NCI-H2227 (cell line): ENCODE measurements at regions not wholly inside any gene's neighbourhood (a gene's known extent, or its start where the extent isn't known, plus 50 kb on each side); places are given as distances from the start of the nearest gene placed in this dataset.
A peak's percentile ranks its signal among the peaks of the same experiment; 100 is the strongest.
"Not testable (repeated sequence)": the region's sequence is repeated elsewhere in the genome, so short reads cannot be mapped to it uniquely, and the experiment has no call there.

Experiments
- DNase-seq: peaks from one replicate; lab custom pipeline; 2025; ENCODE audit not compliant: unreplicated experiment; lab: John Stamatoyannopoulos, UW

DNA sequence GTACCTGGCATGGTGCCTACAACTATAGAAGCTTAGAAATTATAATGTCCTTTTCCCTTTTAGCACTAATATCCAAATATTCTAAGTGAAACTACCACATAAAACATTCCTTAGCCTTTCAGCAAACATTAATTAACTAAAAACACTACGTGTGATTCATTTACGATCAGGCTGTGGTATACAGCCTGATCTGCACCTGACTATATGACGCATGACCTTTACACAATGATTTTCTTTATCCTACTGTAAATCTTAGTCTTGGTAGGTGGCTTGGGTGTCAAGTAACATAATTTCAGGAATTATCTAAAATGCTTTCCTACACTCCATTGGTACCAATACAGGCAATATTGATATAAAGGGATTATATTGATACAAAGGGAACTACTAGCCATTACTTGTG is 686.7 kb downstream of the DTWD2 start:
- no peak for DNase-seq

- DNase-seq = no peak
These were observed 693.3 kb downstream of the DTWD2 start for GRCh38 chr5:118295045-118295444.

GRCh38 chr5:118293378-118293777 is 695.0 kb downstream of the DTWD2 start:
- no peak for DNase-seq

DNA sequence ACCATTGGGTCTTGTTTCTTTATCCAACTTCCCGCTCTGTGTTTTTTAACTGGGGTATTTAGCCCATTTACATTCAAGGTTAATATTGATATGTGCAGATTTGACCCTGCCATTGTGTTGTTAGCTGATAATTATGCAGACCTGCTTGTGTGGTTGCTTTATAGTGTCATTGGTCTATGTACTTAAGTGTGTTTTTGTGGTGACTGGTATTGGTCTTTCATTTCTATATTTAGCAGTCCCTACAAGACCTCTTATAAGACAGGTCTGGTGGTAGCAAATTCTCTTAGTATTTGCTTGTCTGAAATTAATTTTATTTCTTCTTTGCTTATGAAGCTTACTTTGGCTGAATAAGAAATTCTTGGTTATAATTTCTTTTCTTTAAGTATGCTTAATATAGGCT is 698.1 kb downstream of the DTWD2 start:
- DNase-seq = no peak

DNA sequence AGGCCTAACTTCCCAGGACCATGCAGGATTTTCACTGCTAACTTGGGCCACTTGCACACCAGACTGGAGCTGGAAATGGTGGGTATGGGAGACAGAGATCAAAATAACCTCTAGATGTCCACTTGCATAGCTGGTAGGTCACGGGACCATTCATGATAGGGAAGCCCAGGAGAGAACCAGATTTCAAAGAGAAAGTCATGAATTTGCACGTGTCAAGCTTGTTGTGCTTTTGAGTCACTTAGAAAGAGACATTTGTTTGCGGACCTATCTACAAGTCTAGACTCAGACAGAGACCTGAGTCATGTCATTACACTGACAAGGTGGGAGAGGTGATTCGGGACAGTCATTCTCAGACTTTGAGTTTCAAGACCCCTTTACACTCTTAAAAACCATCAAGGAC is 704.1 kb downstream of the DTWD2 start:
- not testable (repeated sequence) for DNase-seq

- not testable (repeated sequence) for DNase-seq
These were observed 705.8 kb downstream of the DTWD2 start for GRCh38 chr5:118282480-118283038.

DNA sequence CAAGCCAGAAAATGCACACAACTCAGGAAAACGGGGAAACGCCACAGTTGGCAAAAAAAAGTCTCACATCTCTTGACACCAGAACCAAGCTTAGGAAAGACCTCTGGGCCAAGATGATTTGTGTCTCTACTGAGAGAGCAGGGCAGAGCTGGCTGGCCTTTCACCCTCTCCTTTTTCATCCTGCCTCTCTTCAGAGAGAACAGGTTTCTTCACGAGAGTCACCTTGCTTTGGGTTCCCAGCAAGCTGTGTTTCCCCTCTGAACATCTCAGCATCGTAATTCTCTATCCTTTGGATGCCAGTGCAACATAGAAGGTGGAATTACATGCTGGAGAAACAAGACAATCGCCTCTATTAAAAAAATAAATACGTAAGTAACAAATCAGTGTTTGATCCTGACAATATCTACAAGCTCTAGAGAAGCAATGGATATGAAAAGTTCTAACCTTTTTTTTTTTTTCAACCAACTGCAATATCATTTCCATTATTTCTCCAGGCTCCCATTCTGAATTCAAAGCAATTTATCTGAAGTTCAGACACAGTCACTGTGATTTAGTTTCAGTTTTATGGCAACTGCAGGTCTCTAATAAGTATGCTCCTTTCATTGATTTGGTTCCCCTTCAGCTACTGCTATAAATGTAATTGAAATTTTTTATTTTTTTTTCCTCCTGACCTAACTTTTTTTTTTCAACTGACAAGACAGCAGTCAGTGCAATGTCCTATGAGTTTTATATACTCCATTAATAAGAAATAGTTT is 708.6 kb downstream of the DTWD2 start:
- DNase-seq = peak; percentile 10

DNA sequence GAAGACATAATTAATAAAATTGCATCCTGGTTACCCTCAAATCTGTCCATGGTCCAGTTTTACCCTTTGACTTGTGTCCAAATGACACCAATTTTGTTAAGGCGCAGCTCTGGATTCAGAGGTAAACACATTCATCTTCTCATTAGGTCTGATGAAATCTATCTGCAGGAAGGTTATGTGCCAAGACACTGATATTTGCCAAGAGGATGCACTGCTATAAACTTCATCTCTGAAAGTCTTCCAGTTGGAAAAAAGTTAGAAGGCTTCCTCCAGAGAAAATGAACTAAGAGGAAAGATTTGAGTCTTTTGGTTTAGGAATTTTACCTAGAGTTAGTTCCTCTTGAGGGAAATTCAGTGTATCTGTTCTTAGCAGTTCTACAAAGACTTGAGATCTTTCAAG is 717.8 kb downstream of the DTWD2 start:
- DNase-seq = no peak

DNA sequence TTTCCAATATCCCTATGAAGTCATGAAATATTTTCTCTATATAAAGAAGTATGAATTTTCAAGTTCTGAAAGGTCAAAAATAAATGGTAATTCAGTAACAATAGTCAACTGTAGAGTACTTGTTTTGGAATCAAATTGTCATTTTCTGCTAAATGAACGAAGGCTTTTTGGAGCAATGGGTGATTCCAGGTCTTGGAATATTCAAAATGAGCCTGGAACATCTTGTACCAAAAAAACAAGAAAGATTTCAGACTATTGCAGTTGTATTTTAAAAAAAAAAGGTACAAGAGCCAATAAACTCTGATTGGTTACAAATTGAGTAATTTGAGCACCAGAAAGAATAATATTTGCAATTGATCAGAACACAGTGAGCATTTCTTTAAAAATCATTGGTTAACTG is 730.1 kb downstream of the DTWD2 start:
- DNase-seq = no peak

GRCh38 chr5:118257066-118257465 is 731.3 kb downstream of the DTWD2 start:
- no peak for DNase-seq

GRCh38 chr5:118253225-118254061 is 734.9 kb downstream of the DTWD2 start:
- DNase-seq = no peak

- no peak for DNase-seq
These were observed 739.0 kb downstream of the DTWD2 start for GRCh38 chr5:118249386-118249785.

DNA sequence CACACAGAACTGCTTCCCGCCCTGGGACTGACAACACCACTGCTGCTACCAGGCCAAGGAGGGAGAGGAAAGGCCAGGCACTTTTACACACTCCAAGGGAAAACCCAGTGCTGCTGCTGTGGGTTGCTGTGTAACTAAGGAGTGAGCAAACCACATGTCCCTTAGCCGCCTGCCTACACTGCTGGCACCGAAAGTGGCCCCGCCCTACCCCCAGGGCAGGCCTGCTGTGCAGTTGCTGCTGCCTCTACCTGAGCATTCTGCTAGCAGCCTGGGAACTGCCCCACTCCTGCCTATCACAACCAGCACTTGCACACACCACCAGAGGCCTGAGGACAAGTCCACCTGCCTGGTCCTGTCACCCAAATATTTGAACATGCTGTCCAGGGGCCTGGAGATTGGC is 740.9 kb downstream of the DTWD2 start:
- DNase-seq = no peak

- DNase-seq = no peak
These were observed 744.7 kb downstream of the DTWD2 start for GRCh38 chr5:118243613-118244012.

GRCh38 chr5:118243068-118243467 is 745.3 kb downstream of the DTWD2 start:
- no peak for DNase-seq

GRCh38 chr5:118236108-118236849 is 752.1 kb downstream of the DTWD2 start:
- DNase-seq = no peak

DNA sequence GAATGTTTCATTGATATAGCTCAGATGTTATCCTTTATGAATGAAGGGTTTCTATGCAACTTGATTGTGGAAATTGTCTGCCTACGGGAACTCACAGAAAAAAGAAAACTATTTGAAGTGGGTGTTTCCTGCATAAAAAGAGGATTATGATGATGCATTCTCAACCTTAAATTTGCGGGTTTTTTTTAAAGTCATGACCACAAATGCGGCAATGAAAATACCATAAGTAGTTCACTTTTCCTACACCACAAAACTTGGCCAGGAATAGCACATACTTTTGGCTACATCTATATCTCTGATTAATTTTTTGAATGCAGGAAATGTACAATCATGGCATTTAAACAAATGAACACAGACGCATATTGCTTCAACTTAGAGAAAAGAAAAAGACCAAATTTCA is 754.7 kb downstream of the DTWD2 start:
- no peak for DNase-seq

GRCh38 chr5:118228489-118228888 is 759.9 kb downstream of the DTWD2 start:
- DNase-seq = no peak

GRCh38 chr5:118224546-118224945 is 763.8 kb downstream of the DTWD2 start:
- no peak for DNase-seq

- DNase-seq = no peak
These were observed 767.7 kb downstream of the DTWD2 start for GRCh38 chr5:118220556-118221195.

DNA sequence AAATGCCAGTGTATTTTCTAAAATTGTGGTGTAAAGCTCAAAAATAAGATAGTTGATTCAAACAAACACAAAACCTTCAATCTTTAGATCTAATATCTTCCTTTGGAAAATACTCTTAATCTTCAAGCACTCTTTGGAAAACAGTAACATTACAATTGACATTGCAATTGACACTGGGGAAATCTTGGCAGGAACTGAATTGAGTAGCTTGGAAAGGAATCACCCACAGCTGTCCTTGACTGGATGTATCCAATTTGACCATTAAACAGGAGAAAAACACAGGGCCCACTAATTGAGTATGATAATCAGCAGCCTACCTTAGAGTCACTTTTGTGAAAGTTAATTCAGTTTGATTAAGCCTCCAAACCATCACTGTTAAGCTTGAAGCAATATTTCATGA is 776.7 kb downstream of the DTWD2 start:
- DNase-seq = no peak
